NCI-H345 treated with DMSO at 0.1 percent for 48 hours (cell line): ENCODE measurements at regions not wholly inside any gene's neighbourhood (a gene's known extent, or its start where the extent isn't known, plus 50 kb on each side); places are given as distances from the start of the nearest gene placed in this dataset.

ENCODE experiments used
- DNase-seq: peaks from one replicate; lab custom pipeline; 2025; ENCODE audit not compliant: unreplicated experiment; lab: John Stamatoyannopoulos, UW

DNA sequence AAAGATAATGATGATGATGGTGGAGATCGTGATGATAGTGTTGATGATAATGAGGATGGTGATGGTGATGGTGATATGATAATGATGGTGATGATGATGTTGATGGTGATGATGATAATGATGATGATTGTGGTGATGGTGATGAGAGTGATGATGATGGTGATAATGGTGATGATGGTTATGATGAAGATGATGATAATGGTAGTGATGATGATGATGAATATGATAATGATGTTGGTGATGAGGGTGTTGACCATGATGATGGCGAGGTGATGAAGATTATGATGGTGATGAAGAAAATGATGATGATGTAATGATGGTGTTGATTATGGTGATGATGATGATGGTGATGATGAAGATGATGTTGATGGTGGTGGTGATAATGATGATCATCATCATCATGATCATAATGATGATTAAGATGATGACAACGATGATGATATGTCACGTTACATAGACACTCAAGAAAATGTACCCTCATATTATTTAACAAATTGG, 1106.4 kb downstream of the NLGN4X start:
- no peak for DNase-seq

DNA sequence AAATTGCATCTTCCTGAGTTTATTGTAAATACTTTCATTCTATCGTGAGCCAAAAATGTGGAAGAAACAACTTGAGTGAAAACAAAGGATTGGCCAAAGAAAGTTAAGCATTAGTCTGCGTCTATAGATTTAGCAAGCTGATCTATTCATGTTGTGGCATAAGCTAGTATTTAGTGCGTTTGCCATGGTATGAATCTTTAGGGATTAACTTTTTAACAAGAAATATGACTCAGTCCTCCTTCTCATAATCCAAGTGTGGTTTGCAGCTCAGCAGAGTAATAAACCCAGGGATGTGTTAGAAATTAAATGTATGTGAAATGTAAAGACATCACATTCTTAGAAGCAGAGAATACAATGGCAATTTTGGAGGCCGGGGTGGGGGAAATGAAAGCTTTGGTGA, 1110.9 kb downstream of the NLGN4X start:
- no peak for DNase-seq

DNA sequence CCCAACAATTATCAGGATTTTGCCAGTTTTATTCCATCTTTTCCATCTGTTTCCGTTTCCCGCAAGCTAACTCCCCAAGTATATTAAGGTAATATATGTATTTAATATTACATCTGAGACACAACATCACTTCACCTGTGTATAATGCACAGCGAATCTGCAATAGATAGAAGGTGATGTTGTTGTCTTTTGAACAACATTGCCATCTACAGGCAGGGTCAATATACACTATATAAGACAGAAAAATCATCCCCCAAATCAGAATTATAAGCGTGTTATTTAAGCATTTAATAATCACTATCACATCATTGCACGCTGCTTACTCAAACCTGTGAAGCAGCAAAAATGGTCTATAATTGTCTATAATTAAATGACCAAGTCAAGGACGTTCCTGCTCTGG, 1115.5 kb downstream of the NLGN4X start:
- DNase-seq = peak; percentile 1

GRCh38 chrX:5100004-5100403, 1128.7 kb downstream of the NLGN4X start:
- no peak for DNase-seq

DNA sequence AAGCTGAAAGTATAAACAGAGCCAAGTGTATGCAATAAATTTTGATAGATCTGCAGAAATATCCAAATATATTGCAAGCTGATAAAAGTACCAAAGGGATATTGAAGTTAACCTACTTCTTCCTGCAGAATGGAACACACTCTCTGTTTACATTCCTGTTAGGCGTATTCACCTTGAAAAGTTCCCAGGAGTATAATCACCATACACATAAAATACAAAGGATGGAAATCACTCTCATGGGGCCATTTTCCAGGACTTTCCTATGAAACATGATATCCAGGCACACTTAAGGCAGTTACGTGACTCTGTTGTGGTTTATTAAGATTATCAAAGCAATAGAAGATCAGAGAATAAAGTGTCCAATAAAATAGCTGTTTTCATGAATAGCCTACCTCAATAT, 1142.3 kb downstream of the NLGN4X start:
- DNase-seq = no peak

- DNase-seq = no peak
These were observed 1144.4 kb downstream of the NLGN4X start for GRCh38 chrX:5084279-5084678.

GRCh38 chrX:5082705-5083104, 1146.0 kb downstream of the NLGN4X start:
- no peak for DNase-seq

GRCh38 chrX:5080791-5081190, 1147.9 kb downstream of the NLGN4X start:
- DNase-seq = no peak

DNA sequence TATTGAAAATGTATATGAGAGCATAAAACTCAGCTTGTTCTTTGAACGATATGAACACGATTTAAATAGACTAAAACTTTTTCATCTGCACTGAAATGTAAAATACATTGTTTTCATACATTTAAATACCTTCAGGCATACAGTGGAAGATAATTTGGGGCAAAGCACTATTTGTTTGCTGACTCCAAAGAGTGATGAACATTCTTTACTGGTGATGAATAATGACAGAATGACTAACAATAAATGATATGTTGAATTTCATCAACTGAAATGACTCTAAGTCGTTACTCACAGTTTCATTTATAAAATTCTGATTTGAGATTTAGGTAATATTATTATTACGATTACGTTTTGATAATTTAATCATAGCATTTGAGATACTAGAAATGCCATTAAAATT, 1160.1 kb downstream of the NLGN4X start:
- no peak for DNase-seq

GRCh38 chrX:5057786-5058185, 1170.9 kb downstream of the NLGN4X start:
- DNase-seq = no peak

- DNase-seq = no peak
These were observed 1173.8 kb downstream of the NLGN4X start for GRCh38 chrX:5054852-5055251.

DNA sequence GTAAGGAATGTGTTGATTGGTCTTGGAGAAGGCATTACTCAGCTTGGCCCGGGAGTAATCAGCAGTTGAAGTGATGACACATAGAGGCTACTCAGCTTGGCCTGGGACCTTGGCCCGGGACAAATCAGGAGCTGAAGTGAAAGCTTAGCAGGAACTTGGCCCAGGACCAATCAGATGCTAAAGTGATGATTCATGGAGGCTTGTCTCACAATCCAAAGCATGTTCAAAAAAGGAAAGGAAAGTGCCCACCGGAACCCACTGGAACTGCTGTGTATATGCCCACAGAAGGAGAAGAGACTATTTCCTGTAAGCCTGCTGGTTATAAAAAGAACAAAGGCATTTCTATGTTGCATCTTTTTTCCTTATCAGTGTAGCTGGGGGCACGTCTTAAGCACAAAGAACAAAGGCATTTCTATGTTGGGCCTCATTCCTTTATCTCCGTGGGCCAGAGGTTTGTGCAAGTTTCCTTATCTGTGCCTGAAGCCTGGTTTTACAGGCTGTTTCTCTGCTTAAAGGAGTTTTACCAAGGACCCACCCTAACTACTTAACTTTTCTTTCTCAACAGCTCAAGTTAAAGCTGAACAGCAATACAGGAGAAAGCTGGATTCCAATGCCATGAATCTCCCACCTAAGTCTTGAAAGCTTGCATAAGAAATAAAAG, 1176.7 kb downstream of the NLGN4X start:
- DNase-seq = no peak

DNA sequence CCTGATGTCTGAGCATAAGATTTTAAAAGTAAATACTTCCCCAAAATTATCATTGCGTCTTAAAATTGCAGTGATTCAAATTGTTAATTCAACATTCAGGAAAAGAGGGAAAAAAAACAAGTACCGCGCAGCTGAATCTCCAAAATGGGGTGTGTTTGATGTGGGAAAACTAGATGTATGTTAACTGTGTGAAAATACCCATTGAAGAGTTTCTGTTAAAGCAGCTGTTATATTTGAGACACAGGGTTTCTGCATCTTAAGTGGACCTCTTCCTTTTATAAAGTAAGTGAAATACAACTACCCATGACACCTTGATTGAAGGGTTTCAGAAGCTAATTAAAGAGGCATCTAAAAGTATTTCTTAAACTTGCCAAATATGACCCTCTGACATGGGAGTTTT, 1186.1 kb downstream of the NLGN4X start:
- DNase-seq = no peak

GRCh38 chrX:5031792-5032191, 1196.9 kb downstream of the NLGN4X start:
- no peak for DNase-seq

GRCh38 chrX:5015451-5015850, 1213.2 kb downstream of the NLGN4X start:
- no peak for DNase-seq

- no peak for DNase-seq
These were observed 1233.8 kb downstream of the NLGN4X start for GRCh38 chrX:4994855-4995254.

DNA sequence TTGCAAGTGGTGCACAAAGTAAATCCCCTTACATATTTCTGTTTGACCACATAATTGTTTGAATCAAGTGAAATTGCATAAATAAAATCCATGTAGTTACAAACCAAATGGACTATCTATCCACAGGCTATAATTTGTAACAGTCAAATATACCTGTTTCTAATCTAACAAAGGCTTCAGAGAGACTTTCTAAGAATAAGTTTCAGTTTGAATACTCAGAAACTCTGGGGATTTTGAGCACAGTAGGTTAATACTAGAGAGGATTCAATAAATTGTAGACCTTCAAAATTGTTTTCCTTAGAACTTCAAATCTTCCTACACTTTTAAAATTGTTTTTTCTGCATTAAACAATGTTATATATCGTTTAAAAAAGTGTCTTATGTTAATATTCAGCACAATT, 1250.1 kb downstream of the NLGN4X start:
- DNase-seq = no peak

GRCh38 chrX:4971646-4972045, 1257.0 kb downstream of the NLGN4X start:
- no peak for DNase-seq

DNA sequence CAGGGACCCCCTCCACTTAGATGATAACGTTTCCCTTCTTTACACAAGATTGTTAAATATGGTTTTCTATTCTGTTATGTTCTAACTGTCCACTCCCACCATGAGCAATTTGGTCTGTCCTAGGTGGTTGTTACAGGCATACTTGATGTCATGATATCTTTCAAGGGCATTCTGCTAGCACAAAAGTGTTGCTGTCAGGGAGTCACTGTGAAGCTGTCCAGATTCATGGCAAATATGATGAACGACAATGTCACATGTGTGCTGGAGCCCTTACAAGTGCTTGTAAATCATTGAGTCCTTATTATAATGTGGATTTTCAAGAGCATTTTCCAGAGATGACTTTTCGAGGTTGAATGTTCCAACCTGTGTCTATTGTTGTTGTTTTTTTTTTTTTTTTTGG, 1250.7 kb upstream of the PRKX start:
- no peak for DNase-seq

DNA sequence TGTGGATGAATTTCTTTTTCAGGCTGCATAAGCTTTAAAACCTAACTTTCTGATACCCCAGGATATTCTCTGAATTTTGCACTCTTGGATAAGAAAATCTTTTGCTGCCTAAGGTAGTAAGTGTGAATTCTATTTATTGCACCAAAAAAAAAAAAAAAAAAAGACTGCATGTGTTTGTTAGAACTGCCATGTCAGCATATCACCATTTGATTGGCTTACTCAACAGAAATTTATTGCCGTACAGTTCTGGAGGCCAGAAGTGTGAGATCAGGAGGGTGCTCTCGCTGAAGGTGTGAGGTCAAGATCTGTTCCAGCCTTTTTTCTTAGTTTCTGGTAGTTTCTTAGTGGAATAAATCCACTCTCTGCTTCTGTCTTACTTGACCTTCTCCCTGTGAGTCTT, 1250.0 kb upstream of the PRKX start:
- no peak for DNase-seq

GRCh38 chrX:4944767-4945166, 1231.3 kb upstream of the PRKX start:
- no peak for DNase-seq

DNA sequence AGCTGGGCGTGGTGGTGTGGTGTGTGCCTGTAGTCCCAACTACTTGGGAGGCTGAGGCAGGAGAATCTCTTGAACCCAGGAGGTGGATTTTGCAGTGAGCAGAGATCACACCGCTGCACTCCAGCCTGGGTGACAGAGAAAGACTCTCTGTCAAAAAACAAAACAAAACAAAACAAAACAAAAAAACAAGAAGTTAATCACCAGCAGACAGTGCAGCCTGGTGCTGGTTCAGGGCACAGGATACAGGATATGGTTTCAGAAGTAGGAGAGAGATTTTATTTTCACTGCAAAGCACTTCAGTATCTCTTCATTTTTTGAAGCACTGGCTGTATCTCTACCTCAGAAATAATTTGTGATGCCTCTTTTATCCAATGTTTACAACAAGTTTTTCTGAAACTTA, 1222.9 kb upstream of the PRKX start:
- DNase-seq = no peak

DNA sequence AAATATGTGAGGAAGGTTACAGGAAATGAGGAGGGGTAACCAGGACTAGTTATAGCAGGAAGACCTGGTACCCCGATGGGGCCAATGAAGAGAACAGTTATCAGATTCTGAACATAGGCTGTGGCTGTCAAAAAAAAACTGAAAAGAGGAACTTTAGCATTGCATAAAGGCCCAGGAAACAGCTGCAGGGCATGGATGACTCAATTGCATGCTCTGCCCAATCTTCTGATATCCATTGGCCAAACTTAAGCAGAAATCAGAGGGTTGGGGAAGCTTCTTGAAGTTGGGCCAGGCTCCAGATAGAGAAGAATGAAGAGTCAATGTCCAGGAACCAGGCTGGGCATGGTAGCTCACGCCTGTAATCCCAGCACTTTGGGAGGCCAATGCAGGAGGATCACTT, 1222.4 kb upstream of the PRKX start:
- no peak for DNase-seq
